Dedifferentiated amniotic fluid mesenchymal stem cell (primary cell): ENCODE measurements at regions not wholly inside any gene's neighbourhood (a gene's known extent, or its start where the extent isn't known, plus 50 kb on each side); places are given as distances from the start of the nearest gene placed in this dataset.
"Not testable (repeated sequence)": the region's sequence is repeated elsewhere in the genome, so short reads cannot be mapped to it uniquely, and the experiment has no call there.

Experiments
- DNase-seq: peaks from one replicate; pipeline ENCODE4 v3.0.0-alpha.2; 2016; ENCODE audit errors: extremely low spot score

DNA sequence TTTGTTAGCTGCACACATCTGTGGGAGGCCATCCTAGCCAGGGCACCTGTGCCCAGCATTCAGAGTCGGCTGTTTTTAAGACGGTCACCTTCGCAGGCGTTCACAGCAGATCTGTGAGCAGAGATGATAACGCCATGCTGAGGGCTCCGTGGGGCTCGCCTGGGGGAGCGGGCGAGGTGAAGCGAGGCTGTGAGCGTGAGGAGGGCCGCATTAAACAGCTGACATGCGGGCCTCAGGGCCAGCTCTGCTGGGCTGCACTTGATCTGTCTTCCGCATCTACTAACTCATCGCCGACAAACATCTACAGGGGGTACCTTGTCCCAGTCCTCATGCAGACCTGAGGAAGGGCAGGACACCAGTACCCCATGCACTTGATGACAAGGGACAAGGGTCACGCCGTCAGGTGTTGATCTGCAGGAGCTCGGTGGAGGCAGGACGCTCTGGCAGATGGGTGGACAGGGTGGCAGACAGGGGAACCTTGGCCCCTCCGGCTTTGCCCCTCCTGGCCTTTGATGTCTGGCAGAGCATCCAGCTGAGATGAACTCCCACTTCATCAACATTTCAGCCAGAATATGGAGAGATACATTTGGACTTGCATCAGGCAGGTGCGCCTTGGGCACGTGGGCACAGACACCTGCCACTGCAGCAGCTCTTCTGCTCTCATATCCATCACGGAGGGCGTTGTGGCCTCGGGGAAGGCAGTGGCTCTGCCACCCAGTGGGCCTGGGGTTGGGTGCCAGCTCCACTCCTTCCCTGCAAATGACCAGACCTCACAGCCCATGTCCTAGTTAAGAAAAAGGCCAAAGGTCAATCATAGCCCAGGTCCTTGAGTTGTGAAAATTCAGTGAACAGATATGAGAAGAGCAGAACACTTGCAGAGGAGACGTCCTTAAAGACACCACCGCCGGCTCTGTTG is 822.9 kb downstream of the BRD1 start:
- DNase-seq, result no peak

DNA sequence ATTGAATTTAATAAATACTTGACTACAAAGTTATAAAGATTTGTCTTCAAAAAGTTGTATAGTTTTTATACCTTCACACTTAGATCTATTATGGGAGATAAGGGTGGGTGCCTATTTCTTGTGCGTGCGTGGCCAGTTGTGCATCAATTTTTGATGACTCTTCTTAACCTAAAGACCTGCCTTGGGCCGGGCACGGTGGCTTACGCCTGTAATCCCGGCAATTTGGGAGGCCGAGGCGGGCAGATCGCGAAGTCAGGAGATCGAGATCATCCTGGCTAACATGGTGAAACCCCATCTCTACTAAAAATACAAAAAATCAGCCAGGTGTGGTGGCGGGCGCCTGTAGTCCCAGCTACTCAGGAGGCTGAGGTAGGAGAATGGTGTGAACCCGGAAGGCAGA is 830.1 kb downstream of the BRD1 start:
- not testable (repeated sequence) for DNase-seq

DNA sequence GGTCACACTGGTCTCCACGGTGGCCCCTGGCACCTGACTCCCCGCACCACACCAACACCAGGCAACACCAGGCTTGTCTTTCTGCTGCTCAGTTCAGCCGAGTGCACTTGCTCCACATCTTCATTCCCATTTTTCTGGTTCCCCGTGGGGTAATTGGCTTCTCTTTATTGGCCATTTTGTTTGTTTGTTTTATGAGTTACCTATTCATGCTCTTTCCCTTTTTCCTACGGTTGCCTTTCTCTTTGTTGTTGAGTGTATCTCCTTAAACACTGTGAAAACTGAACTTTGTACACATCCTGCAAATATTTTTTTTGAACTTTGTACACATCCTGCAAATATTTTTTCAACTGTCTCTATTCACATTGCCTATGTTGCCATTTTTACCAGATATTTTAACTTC is 834.0 kb downstream of the BRD1 start:
- no peak for DNase-seq

DNA sequence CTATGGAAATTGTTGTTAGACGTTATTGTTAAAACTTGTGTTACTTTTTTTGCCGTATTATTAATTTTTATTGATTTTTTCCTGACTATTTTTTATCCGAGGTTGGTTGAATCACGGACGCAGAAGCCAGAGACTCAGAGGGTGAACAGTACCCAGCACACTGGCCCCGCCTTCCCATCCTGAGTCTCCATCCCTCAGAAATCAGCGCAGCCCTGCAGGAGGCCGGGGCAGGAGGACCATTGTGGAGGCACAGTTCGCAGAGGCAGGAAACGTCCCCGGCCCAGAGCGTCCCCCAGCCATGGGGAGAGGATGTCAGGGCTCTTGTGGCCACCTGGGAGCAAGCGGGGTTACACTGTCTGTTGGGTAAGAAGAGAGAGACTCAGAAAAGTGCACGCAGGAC is 843.0 kb downstream of the BRD1 start:
- DNase-seq, result no peak

DNA sequence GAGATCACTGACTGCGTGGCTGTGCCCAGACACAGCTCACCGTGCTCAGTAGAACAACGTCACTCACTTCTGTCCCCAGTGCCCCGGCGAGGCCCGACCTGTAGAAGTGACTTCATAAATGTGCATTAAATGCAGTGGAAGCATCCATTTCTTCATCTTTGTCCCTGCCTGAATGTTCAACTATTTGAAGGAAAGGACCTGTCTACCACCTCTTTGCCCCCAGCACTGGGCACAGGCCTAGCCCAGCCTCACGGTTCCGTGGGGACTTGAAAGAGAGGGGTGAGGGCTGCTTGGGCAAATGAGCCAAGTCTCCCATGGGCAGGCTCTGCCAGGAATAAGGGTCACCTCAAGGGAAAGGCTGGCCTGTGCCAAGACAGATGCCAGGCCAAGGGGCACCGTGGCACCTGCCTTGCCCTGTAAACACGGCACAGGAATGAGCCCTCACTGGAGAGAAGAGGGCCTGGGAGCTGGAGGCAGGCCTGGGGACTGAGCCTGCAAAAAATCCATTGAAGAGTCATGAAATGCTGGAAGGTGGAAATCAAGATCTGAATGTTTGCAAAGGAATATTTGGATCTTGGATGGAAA is 845.3 kb downstream of the BRD1 start:
- DNase-seq, result no peak

DNA sequence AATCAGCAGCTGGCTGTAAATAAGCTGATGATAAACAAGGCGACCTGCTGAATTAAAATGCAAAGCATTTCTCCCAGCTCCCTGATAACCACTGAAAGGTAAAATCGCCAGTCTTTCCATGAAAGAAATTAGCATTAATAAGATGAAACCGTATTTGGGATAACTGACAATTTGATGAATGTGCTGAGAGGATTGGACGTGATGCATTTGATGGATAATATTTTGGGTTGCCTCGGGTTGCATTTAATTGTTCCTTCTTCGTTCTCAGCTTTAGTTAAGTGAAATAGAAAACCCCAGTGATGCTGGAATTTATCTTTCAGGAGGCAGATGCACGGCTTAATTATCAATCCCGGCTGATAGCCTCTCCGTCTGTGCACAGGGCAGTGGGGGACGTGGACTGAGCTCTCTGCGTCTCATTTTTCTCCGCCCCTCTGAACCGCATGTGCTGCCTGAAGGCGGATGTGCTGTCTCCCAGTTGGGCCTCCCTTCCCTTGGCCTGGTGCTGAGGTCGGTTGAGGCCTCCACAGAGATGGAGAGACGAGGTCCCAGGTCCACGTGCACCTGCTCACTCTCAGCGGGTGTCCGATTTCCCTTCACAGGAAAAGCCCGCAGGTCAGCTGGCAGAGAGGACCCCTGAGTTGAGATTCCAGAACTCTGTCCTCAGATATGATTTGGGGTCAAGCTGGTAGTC is 846.2 kb downstream of the BRD1 start:
- no peak for DNase-seq

DNA sequence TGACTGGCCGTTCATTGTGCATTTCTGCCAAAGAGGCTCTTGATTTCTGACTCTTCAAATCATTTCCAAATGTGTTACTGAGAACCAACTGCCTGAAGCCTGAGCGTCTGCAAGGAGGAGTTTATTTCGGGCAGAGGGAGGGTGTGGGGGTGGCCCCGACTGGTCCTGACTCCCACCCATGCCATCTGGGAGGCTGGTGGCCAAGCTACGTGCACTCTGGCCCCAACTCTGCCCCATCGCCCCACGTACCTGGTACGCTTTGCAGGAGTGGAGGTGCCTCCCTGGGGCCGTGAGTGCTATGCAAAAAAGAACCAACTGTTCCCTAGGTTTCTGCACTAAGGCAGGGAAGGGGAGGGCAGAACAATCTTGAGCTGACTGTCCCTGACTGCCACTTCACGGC is 846.8 kb downstream of the BRD1 start:
- DNase-seq, result no peak

DNA sequence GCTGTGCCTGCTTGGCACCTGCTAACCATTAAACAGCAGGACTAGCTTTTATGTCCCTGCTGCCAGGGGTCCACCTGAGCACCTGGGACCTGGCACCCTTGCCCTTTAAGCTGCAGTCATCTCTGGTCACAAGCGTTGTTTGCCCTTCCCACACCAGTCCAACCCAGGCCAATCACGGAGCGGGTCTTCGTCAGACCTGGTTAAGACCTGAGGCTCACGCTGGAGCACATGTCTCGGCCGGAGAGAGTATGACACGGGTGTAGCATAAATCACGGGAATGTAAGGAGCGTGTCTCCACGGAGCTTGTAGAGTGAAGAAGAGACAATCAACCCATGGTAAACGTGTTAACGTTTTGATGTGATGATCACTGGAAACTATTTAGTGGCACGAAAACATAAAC is 847.3 kb downstream of the BRD1 start:
- no peak for DNase-seq

DNA sequence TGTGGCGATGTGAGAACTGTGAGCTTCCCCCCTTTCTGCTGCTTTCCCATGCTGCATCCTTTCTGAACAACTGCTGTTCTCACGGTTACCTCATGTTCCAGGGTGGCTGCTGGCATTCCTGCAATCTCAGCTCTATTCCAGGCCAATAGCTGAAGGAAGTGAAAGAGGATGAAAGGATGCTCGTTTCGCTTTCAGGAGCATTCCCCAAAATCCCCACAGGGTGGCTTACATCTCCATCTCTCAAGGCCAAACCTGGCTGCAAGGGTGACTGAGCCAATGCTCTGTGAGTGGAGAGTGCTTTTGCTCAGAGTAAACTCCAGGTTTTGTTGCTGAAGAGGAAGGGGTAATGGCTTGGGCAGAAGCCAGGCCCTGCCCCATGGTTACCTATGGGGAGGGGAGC is 848.2 kb downstream of the BRD1 start:
- no peak for DNase-seq

DNA sequence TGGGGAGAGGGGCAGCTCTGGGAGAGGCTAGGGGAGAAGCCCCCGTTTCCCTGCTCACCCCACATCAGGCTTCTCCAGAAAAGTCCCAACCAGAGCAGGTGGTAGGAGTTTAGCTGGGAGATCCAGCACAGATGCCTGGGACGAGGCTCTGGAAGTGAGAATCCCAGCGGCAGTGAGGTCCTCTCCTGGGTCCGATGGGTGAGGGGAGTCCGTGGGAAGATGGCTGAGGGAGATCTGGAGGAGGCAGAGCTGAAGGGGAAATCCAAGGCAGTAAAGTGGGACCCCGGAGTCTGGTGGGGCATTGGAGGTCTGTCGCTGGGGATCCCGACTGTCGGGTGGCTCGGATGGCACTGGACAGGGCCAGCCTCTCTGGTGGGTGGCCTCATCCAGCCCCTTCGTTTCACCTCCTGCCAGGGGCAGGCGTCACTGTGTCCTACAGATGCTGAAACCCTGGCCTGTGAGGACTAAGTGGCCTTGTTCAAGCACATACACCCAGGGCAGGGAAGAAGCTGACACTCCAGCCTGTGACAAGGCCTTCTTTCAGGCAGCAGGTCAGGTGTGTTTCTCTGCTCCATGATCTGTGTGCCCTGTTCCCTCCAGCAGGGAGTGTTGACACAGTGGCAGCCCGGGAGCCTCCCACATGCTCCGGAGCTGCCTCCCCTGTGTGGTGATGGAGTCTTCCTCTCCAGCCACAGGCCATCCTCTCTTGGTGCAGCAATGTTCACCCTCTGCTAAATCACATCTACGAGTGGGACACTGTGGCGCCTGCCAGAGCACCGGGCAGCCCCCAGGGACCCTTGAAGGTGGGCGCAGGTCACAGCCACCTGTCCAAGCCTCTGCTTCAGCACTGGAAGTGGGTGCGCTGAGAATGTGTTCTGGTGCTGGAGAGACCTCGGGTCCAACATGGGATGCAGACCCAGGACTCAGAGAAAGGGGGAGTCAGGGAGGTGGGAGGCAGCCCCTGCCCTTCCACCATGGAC is 850.8 kb downstream of the BRD1 start:
- DNase-seq, result no peak

DNA sequence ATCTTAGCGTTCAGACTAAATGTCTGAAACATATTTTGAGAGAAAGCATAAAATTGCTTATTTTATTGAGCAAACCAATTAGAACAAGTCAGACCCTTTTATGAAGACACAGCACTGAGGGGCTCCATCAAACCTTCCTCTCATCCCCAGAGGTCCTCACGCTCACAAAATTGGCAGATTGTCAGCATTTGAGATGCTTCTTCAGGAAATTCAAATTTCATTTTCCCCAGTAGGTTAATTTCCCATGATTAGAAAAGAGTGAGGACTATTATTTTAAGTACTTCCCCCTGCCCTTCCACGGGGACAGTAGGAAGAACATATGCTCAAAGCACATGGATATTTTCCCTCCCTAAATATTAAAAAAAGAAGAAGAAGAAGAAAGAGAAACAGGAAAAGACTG is 851.8 kb downstream of the BRD1 start:
- no peak for DNase-seq

DNA sequence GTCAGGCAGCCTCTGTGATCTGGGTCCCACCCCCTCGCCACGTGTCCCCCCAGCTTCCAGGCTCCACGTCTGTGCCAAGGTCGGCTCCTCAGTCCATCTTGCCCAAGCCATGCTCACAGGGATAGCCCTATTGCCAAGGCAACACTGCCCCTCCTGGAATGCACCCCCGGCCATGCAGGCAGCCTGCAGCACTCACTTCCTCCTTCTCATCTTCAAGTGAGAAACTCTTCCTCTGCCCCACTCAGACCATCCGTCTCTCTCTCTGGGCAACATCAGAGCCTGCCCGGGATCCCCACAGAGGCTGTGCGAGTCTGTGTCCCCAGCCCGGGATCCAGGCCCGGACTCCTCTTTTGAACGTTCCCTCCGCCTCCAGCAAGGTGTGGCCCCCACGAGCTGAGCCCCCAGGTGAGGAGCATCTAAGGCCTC is 852.3 kb downstream of the BRD1 start:
- no peak for DNase-seq

DNA sequence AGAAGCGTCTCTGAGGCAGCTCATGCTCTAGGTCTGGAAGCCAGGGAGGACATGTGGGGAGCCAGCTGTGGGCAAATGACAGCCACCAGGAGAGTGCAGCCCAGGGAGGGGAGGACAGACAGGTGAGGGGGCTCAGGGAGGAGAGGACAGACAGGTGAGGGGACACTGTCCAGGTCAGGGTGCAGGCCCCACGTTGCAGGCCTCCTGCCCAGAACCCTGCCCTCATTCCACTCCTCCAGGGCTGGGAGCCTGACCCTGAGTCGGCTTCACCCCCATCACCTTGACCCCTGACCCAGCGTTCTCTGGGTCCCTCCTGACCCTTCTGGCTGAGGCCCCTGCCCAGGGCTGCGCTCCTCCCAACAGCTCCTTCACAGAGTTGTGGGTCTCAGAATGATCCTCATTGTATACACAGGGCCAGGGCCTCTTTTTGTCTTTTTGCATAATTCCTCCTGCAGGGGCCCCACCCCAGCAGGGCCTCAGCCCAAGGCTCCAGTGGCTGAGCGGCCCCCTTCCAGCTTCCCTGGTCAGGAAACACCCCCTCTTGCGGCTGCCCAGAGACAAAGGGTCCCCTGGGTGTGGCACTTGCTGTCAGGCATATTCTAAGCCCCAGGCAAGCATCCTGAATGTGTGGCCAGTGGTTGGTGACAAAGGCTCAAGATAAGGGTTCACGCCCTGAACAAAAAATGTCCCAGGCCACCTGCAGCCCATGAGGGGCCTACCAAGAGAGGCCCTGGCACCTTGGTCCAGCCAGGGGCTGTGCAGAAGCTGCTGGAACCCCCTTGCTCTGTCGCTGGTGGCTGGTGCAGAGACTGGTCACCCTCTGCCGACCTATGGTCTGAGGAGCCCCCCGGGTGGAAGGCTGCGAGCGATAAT is 853.0 kb downstream of the BRD1 start:
- no peak for DNase-seq

DNA sequence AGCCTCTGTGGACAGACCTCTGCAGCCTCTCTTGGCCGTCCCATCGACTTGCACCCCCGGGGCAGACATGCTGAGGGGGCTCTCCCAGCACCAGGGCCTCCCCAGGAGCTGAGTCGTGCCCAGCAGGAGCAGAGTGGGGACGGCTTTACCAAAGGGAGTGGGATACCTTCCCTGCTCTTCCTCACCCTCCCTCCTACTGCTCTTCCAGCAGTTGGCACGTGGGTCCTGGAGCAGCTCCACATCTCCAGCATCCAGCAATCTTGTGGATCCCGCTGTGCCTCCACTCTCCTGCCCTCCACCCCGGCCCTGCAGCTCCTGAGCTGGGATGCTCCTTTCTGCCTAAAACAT is 854.0 kb downstream of the BRD1 start:
- no peak for DNase-seq

DNA sequence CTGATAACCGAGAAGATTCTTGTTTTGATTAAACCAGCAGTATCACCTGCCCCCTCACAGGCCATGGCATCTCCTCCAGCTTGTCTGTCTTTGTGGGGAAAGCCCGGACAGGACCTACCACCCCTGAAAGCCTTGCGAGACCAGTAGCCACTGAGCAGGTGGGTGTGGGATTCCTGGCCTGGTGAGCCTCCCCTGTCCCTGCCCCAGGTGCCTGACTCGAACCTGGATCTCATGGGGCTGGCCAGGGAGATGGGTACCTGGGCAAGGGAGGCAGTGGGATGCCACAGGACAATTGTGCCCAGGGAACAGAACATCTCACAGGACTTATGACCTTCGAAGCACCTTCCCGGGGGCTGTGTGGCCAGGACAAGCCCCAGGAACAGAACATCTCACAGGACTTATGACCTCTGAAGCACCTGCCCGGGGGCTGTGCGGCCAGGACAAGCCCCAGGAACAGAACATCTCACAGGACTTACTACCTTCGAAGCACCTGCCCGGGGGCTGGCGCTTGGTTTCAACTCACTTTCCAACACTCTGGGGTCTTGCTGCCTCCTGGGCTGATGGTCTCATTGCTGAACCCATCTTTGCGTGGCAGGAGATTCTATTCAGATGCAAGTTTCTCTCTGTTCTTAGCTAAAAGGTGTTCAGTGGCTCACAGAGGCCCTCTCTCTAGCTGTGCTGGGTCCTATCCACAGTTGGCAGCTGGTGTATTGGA is 854.5 kb downstream of the BRD1 start:
- DNase-seq, result no peak

DNA sequence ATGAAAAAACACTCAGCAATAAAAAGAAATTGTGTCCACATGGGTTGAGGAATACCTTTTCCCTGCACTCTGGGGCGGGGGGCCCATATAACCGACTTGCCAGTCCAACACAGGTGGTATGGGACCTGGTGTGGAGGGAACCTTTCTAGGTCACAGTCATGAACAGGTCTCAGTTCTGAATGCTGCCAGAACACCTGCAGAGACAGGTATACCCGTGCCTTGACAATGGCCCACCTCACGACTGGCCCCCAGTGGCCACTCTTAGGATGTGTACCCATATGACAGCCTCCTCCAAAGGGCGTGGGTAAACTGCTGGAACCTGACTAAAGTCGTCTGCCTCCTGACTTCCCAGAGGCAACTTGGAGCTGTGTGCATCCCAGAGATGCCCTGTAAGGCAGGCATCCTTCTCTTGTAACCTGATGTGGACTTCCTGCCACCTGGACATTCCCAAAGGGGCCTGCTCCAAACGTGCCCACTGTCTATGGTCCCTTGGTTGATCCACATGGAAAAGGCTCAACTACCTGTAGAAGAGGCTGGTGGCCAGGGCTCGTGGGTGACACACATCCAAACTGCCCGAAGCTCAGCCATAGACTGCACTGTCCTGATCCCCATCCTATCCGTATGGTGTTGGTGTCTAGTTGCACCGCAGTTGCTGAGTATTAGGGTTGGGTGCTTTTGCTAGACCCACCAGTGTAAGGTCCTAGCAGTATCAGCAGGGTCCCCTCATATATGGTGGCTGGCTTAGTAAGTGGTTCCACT is 859.3 kb downstream of the BRD1 start:
- no peak for DNase-seq

DNA sequence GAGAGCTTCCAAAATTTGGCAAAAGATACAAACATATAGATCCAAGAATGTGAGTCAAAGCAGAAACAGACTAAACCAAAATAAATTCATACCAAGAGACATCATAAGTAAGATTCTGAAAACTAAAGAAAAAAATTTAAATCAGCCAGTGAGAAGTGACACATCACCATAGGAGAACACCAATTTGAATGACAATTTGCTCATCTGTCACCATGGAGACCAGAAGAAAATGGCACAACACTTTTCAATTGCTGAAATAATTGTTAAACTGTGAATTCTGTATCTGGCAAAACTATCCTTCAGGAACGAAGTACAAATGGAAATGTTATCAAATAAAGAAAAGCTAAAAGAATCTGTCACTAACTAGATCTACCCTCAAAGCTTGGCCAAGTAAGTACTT is 864.3 kb downstream of the BRD1 start:
- no peak for DNase-seq

DNA sequence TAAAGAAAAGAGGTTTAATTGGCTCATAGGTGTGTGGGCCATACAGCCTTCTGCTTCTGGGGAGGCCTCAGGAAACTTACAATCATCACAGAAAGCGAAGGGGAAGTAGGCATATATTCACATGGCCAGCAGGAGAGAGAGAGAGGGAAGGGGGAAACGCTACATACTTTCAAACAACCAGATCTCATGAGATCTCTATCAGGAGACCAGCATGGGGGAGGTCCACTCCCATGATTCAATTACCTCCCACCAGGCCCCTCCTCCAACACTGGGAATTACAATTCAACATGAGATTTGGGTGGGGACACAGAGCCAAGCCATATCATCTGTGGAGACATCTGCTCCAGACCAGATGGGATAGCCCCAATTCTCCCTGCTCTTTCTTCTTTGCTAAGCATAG is 866.0 kb downstream of the BRD1 start:
- no peak for DNase-seq

DNA sequence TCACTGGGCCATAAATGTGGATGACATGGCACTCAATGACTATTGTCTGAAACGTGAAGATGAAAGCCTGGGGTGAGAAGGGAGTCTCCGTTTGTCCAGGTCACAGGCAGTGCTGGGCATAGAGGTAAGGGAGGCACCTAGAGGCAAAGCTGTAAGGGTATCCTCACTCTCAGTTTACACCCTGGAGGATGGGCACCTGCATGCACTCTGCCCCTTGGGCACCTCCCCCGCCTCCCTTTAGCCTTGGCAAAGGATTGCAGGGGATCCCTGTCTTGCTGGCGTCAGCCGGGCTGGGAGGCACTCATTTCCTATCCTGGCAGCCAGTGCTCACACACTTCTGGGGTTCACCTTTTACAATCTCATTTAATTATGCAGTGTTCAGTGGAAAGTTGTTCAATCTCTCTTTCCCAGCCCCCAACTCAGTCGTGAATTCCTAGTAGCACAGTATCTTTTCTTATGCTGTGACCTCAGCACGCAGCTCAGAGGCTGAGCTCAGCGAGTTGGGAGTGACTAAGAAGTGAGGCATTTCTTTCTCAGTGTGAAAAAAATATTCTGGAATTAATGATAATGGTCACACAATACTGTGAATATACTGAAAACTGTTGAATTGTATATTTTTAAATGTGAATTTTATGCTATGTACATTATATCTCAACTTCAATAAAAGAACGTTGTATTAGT is 866.6 kb downstream of the BRD1 start:
- no peak for DNase-seq
